HL-60 (cell line): ENCODE measurements at regions not wholly inside any gene's neighbourhood (a gene's known extent, or its start where the extent isn't known, plus 50 kb on each side); places are given as distances from the start of the nearest gene placed in this dataset.

Experiments used
- CTCF ChIP-seq: IDR thresholded peaks from one replicate; pipeline ENCODE4 v1.5.1; 2011; ENCODE audit warnings: low read length, control low read depth, inconsistent platforms; ENCODE audit not compliant: insufficient read depth
- POLR2AphosphoS5 ChIP-seq: IDR thresholded peaks from 2 replicates; pipeline ENCODE4 v1.6.1; 2012; ENCODE audit warnings: low read depth
- REST ChIP-seq: IDR thresholded peaks from 2 replicates; pipeline ENCODE4 v1.6.1; 2012; ENCODE audit warnings: low read depth; ENCODE audit not compliant: insufficient replicate concordance

- TF ChIP-seq CTCF: no peak
- TF ChIP-seq POLR2AphosphoS5: no peak
- TF ChIP-seq REST: no peak
Measured at GRCh38 chr4:123846092-123846491, 449.5 kb downstream of the SPRY1 start.
